Pancreas (tissue), 10 donors: ENCODE measurements at regions not wholly inside any gene's neighbourhood (a gene's known extent, or its start where the extent isn't known, plus 50 kb on each side); places are given as distances from the start of the nearest gene placed in this dataset.

Experiments
- ATAC-seq, 4 donors: fragments of 200-7000 bp; cut with Tn5 transposase; one replicate each; pipeline versions ENCODE4 v1.8.0 to v1.9.1; 2020; ENCODE audit warnings: mild to moderate bottlenecking in 4 of 4, moderate library complexity in 4 of 4
- DNase-seq, 6 donors: peaks; one replicate each; pipeline ENCODE4 v3.0.0-alpha.2; 2020
- FAIRE-seq: peaks from 2 replicates; lab custom pipeline; 2012; peaks lifted over from hg19 to GRCh38; lab: Jason Lieb, UNC
- H3K27ac ChIP-seq, 4 donors: fragments of 200-600 bp; sonication (generic); 1 replicate in 3 of 4; 2 replicates in 1 of 4; pipeline versions ENCODE4 v1.5.0 to v1.8.0; 2020
- H3K27me3 ChIP-seq, 4 donors: fragments of 200-600 bp; one replicate each; pipeline ENCODE4 v1.8.0; 2021
- H3K36me3 ChIP-seq, 3 donors: fragments of 200-600 bp; sonication (generic) in 1 of 3; one replicate each; pipeline versions ENCODE4 v1.5.0 to v1.8.0; 2020 to 2021
- H3K4me1 ChIP-seq, 3 donors: fragments of 200-600 bp; one replicate each; pipeline ENCODE4 v1.8.0; 2021
- H3K4me3 ChIP-seq, 4 donors: fragments of 200-600 bp; sonication (generic) in 2 of 4; one replicate each; pipeline versions ENCODE4 v1.5.0 to v1.8.0; 2020 to 2021
- H3K9me3 ChIP-seq, 4 donors: fragments of 200-600 bp; one replicate each; pipeline ENCODE4 v1.8.0; 2021
- CTCF ChIP-seq, 4 donors: fragments of 200-600 bp; sonication (generic) in 3 of 4; IDR thresholded peaks; one replicate each; pipeline versions ENCODE4 v1.5.0 to v1.8.0; 2021; ENCODE audit warnings: antibody characterized with exemption in 4 of 4
- WGBS, 2 donors: extraction: QIAGEN DNeasy Blood & Tissue Kit; methylation state at CpG; one replicate each; pipeline ENCODE4 v1.1.7; 2013; 5-methylcytosine and 5-hydroxymethylcytosine counted together
- intact Hi-C, 3 donors: fragments of 100-400 bp; cut with DNase I; formaldehyde crosslinking; loops; one replicate each; pipeline versions ENCODE4 v1.11.1 to v1.14.2; 2022
- donor health status: healthy with polysubstance abuse.
- donor health status: DM: no; HTN: no; CAD: no; lungs with moderate emphysema.
- donor health status: DM: no; HTN: no; CAD: no.
- donor health status: control.
- donor health status: control.
- donor health status: Bipolar disorder and iron deficiency.
- donor health status: DM: yes; HTN: yes; CAD: no.
- donor health status: DM: no; HTN: no; CAD: no.
- donor health status: DM: no; HTN: no; CAD: no.
- donor health status: DM: yes; HTN: yes; CAD: no.

GRCh38 chr4:14079601-14080000, 452.1 kb upstream of the BOD1L1 start:
- ATAC-seq, result no peak
- no peak for TF ChIP-seq CTCF (IDR thresholded peaks at IDR 0.05)
- Histone ChIP-seq H3K4me3 (no peak overlapping the region), H3K27ac (no peak overlapping the region), H3K36me3 (no peaks in the 10 kb centered on the region), H3K9me3 (no peaks in the 10 kb centered on the region), H3K4me1 (no peaks in the 10 kb centered on the region), H3K27me3 (no peaks in the 10 kb centered on the region)
- intact Hi-C loops, result no loop called here
- DNase-seq, result no peak
- 67 to 83% methylated on average over 1 of the region's 1 CpG for WGBS, 2 donors
- FAIRE-seq, result no peak

GRCh38 chr4:14083150-14083549, 455.6 kb upstream of the BOD1L1 start:
- no peaks in the 10 kb centered on the region for H3K9me3 ChIP-seq
- H3K27me3 ChIP-seq, result no peaks in the 10 kb centered on the region
- no peak overlapping the region for H3K27ac ChIP-seq
- DNase-seq, result no peak
- ATAC-seq, result no peak
- no peaks in the 10 kb centered on the region for H3K36me3 ChIP-seq
- 47 to 52% methylated on average over 3 of the region's 3 CpGs for WGBS, 2 donors
- no peak overlapping the region for H3K4me3 ChIP-seq
- no peak for FAIRE-seq
- H3K4me1 ChIP-seq, result no peaks in the 10 kb centered on the region
- intact Hi-C loops, result no loop called here
- no peak for TF ChIP-seq CTCF (IDR thresholded peaks at IDR 0.05)

- no peak for ATAC-seq
- DNase-seq, result no peak
- Histone ChIP-seq H3K4me3 (no peak overlapping the region), H3K27ac (no peak overlapping the region), H3K36me3 (no peaks in the 10 kb centered on the region), H3K9me3 (no peaks in the 10 kb centered on the region), H3K4me1 (no peaks in the 10 kb centered on the region), H3K27me3 (no peaks in the 10 kb centered on the region)
- intact Hi-C loops, result no loop called here
- TF ChIP-seq CTCF (IDR thresholded peaks at IDR 0.05), result no peak
- 66 to 67% methylated on average over 2 of the region's 2 CpGs for WGBS, 2 donors
- FAIRE-seq, result no peak
These were observed 457.1 kb upstream of the BOD1L1 start for GRCh38 chr4:14084598-14084997.

GRCh38 chr4:14087459-14087858, 459.9 kb upstream of the BOD1L1 start:
- Histone ChIP-seq H3K9me3 (no peaks in the 10 kb centered on the region), H3K27me3 (no peaks in the 10 kb centered on the region), H3K4me3 (no peak overlapping the region), H3K4me1 (no peaks in the 10 kb centered on the region), H3K27ac (no peak overlapping the region), H3K36me3 (no peaks in the 10 kb centered on the region)
- FAIRE-seq (no peak), ATAC-seq (no peak), DNase-seq (no peak)
- 84 to 94% methylated on average over 2 of the region's 2 CpGs for WGBS, 2 donors
- intact Hi-C loops, result no loop called here
- TF ChIP-seq CTCF (IDR thresholded peaks at IDR 0.05), result no peak

- Histone ChIP-seq H3K9me3 (no peaks in the 10 kb centered on the region), H3K27me3 (no peaks in the 10 kb centered on the region), H3K36me3 (no peaks in the 10 kb centered on the region), H3K4me1 (no peaks in the 10 kb centered on the region), H3K4me3 (no peak overlapping the region), H3K27ac (no peak overlapping the region)
- intact Hi-C loops, result no loop called here
- no peak for ATAC-seq
- FAIRE-seq, result no peak
- no peak for TF ChIP-seq CTCF (IDR thresholded peaks at IDR 0.05)
- 85 to 88% methylated on average over 1 of the region's 1 CpG for WGBS, 2 donors
- no peak for DNase-seq
These were observed 460.4 kb upstream of the BOD1L1 start for GRCh38 chr4:14087921-14088320.
